ENCODE measurements at regions not wholly inside any gene's neighbourhood (a gene's known extent, or its start where the extent isn't known, plus 50 kb on each side); places are given as distances from the start of the nearest gene placed in this dataset.
A peak's percentile ranks its signal among the peaks of the same experiment; 100 is the strongest.
"Not testable (repeated sequence)": the region's sequence is repeated elsewhere in the genome, so short reads cannot be mapped to it uniquely, and the experiment has no call there.

GRCh38 chrX:140038842-140039241 lies 73.5 kb upstream of the CXorf66 start:
- no peak overlapping the region for H3K4me3 ChIP-seq (ENCODE audit: severe bottlenecking)
- TF ChIP-seq, protein P1, sequence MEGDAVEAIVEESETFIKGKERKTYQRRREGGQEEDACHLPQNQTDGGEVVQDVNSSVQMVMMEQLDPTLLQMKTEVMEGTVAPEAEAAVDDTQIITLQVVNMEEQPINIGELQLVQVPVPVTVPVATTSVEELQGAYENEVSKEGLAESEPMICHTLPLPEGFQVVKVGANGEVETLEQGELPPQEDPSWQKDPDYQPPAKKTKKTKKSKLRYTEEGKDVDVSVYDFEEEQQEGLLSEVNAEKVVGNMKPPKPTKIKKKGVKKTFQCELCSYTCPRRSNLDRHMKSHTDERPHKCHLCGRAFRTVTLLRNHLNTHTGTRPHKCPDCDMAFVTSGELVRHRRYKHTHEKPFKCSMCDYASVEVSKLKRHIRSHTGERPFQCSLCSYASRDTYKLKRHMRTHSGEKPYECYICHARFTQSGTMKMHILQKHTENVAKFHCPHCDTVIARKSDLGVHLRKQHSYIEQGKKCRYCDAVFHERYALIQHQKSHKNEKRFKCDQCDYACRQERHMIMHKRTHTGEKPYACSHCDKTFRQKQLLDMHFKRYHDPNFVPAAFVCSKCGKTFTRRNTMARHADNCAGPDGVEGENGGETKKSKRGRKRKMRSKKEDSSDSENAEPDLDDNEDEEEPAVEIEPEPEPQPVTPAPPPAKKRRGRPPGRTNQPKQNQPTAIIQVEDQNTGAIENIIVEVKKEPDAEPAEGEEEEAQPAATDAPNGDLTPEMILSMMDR (IDR thresholded peaks at IDR 0.05; ENCODE audit: poor library complexity, severe bottlenecking): no peak
- ATAC-seq (ENCODE audit: low read depth): no peak
- no peaks in the 10 kb centered on the region for H3K4me1 ChIP-seq (ENCODE audit: insufficient read depth, poor library complexity, severe bottlenecking)
- no peak for DNase-seq (ENCODE audit: low spot score)
- no peak overlapping the region for H3K27ac ChIP-seq (ENCODE audit: poor library complexity, severe bottlenecking)
- no peaks in the 10 kb centered on the region for H3K9me3 ChIP-seq (ENCODE audit: severe bottlenecking)
- no peaks in the 10 kb centered on the region for H3K27me3 ChIP-seq (ENCODE audit: insufficient read depth, poor library complexity, severe bottlenecking)
- H3K36me3 ChIP-seq (ENCODE audit: low read depth): no peaks in the 10 kb centered on the region

GRCh38 chrX:140034916-140035315 lies 69.6 kb upstream of the CXorf66 start:
- Histone ChIP-seq H3K4me3 (ENCODE audit: severe bottlenecking) (no peak overlapping the region), H3K4me1 (ENCODE audit: insufficient read depth, poor library complexity, severe bottlenecking) (no peaks in the 10 kb centered on the region), H3K27me3 (ENCODE audit: insufficient read depth, poor library complexity, severe bottlenecking) (no peaks in the 10 kb centered on the region), H3K36me3 (ENCODE audit: low read depth) (no peaks in the 10 kb centered on the region), H3K9me3 (ENCODE audit: severe bottlenecking) (no peaks in the 10 kb centered on the region), H3K27ac (ENCODE audit: poor library complexity, severe bottlenecking) (no peak overlapping the region)
- TF ChIP-seq, protein P1 (IDR thresholded peaks at IDR 0.05; ENCODE audit: poor library complexity, severe bottlenecking): peak; percentile 13
- DNase-seq (ENCODE audit: low spot score) (no peak), ATAC-seq (ENCODE audit: low read depth) (no peak)

DNA sequence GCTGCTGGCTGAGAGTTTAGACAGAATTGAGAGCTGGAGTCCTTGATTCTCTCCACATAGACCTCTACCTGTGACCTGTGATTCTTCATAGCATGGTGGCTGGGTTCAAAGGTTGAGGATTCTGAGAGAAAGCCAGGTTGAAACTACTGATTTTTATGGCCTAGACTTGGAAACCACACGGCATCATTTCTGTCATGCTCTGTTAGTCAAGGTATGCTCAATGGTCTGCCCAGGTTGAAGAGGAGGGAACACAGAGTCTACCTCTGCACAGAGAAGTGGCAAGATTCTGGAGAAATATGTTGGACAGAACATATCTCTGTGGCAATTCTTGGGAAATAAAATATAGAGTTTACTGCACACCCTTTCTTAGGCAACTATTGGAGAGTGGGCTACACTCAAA lies 57.2 kb upstream of the CXorf66 start:
- no peak overlapping the region for H3K27ac ChIP-seq (ENCODE audit: poor library complexity, severe bottlenecking)
- TF ChIP-seq, protein P1 (IDR thresholded peaks at IDR 0.05; ENCODE audit: poor library complexity, severe bottlenecking): no peak
- H3K27me3 ChIP-seq (ENCODE audit: insufficient read depth, poor library complexity, severe bottlenecking): no peaks in the 10 kb centered on the region
- DNase-seq (ENCODE audit: low spot score) (no peak), ATAC-seq (ENCODE audit: low read depth) (no peak)
- no peaks in the 10 kb centered on the region for H3K4me1 ChIP-seq (ENCODE audit: insufficient read depth, poor library complexity, severe bottlenecking)
- no peaks in the 10 kb centered on the region for H3K9me3 ChIP-seq (ENCODE audit: severe bottlenecking)
- no peak overlapping the region for H3K4me3 ChIP-seq (ENCODE audit: severe bottlenecking)
- no peaks in the 10 kb centered on the region for H3K36me3 ChIP-seq (ENCODE audit: low read depth)

- H3K36me3 ChIP-seq (ENCODE audit: low read depth); DNase-seq (ENCODE audit: low spot score); H3K27ac ChIP-seq (ENCODE audit: poor library complexity, severe bottlenecking); H3K27me3 ChIP-seq (ENCODE audit: insufficient read depth, poor library complexity, severe bottlenecking); H3K4me3 ChIP-seq (ENCODE audit: severe bottlenecking); ATAC-seq (ENCODE audit: low read depth); H3K9me3 ChIP-seq (ENCODE audit: severe bottlenecking); H3K4me1 ChIP-seq (ENCODE audit: insufficient read depth, poor library complexity, severe bottlenecking): not testable (repeated sequence)
Measured at GRCh38 chrX:140019134-140019533, 53.8 kb upstream of the CXorf66 start.

Measured in RWPE2 (cell line).